HG03064 (cell line): ENCODE measurements at regions not wholly inside any gene's neighbourhood (a gene's known extent, or its start where the extent isn't known, plus 50 kb on each side); places are given as distances from the start of the nearest gene placed in this dataset.
A peak's percentile ranks its signal among the peaks of the same experiment; 100 is the strongest.

Experiments
- ATAC-seq: cut with Tn5 transposase; IDR thresholded peaks from one replicate; pipeline ENCODE4 v1.9.1; 2021; ENCODE audit warnings: low read depth; ENCODE audit not compliant: unreplicated experiment

- no peak for ATAC-seq
Measured at GRCh38 chr13:99027661-99028425, 50.0 kb upstream of the DOCK9 start.

- ATAC-seq: no peak
Measured at GRCh38 chr13:99028890-99029289, 51.0 kb upstream of the DOCK9 start.

- no peak for ATAC-seq
Measured at GRCh38 chr13:99029576-99029975, 51.7 kb upstream of the DOCK9 start.

GRCh38 chr13:99030326-99030725 is 52.5 kb upstream of the DOCK9 start:
- no peak for ATAC-seq

- no peak for ATAC-seq
Measured at GRCh38 chr13:99031832-99032231, 54.0 kb upstream of the DOCK9 start.

GRCh38 chr13:99033814-99034213 is 56.0 kb upstream of the DOCK9 start:
- no peak for ATAC-seq

- no peak for ATAC-seq
Measured at GRCh38 chr13:99034333-99035085, 56.6 kb upstream of the DOCK9 start.

GRCh38 chr13:99035715-99036114 is 57.9 kb upstream of the DOCK9 start:
- no peak for ATAC-seq

GRCh38 chr13:99037756-99038155 is 59.9 kb upstream of the DOCK9 start:
- no peak for ATAC-seq

- ATAC-seq: no peak
Measured at GRCh38 chr13:99039718-99040280, 61.9 kb upstream of the DOCK9 start.

GRCh38 chr13:99040536-99041131 is 62.8 kb upstream of the DOCK9 start:
- no peak for ATAC-seq

GRCh38 chr13:99041337-99041736 is 63.5 kb upstream of the DOCK9 start:
- peak; percentile 4 for ATAC-seq

- peak; percentile 57 for ATAC-seq
Measured at GRCh38 chr13:99041788-99042187, 63.9 kb upstream of the DOCK9 start.

GRCh38 chr13:99042521-99043250 is 64.8 kb upstream of the DOCK9 start:
- no peak for ATAC-seq

- no peak for ATAC-seq
Measured at GRCh38 chr13:99043831-99044231, 66.0 kb upstream of the DOCK9 start.

- no peak for ATAC-seq
Measured at GRCh38 chr13:99044764-99045163, 66.9 kb upstream of the DOCK9 start.

GRCh38 chr13:99045396-99045795 is 67.5 kb upstream of the DOCK9 start:
- ATAC-seq: no peak

- no peak for ATAC-seq
Measured at GRCh38 chr13:99046851-99047250, 69.0 kb upstream of the DOCK9 start.

- no peak for ATAC-seq
Measured at GRCh38 chr13:99050983-99051488, 73.2 kb upstream of the DOCK9 start.

GRCh38 chr13:99051768-99052455 is 74.0 kb upstream of the DOCK9 start:
- no peak for ATAC-seq
